ENCODE measurements at regions not wholly inside any gene's neighbourhood (a gene's known extent, or its start where the extent isn't known, plus 50 kb on each side); places are given as distances from the start of the nearest gene placed in this dataset.

- POLR2A ChIA-PET = no interaction called here
- TF ChIP-seq NCOR1 (IDR thresholded peaks at IDR 0.05) (no peak), KDM2B (CRISPR knock-in tag; IDR thresholded peaks at IDR 0.05) (no peak), DPF2 (IDR thresholded peaks at IDR 0.05) (no peak), CTBP1 (IDR thresholded peaks at IDR 0.05; ENCODE audit: borderline replicate concordance) (no peak), HMBOX1 (IDR thresholded peaks at IDR 0.05) (no peak), CREB3 (tag; conservative IDR thresholded peaks at IDR 0.05; ENCODE audit: low read depth) (no peak), EWSR1 (IDR thresholded peaks at IDR 0.05; ENCODE audit: borderline replicate concordance, low read depth, partially characterized antibody) (no peak), ZBTB43 (CRISPR knock-in tag; IDR thresholded peaks at IDR 0.05) (no peak), ZNF77 (CRISPR knock-in tag; IDR thresholded peaks at IDR 0.05) (no peak), ATF6 (CRISPR knock-in tag; IDR thresholded peaks at IDR 0.05) (no peak), HBP1 (CRISPR knock-in tag; IDR thresholded peaks at IDR 0.05) (no peak), ZNF121 (CRISPR knock-in tag; conservative IDR thresholded peaks at IDR 0.05) (no peak), MAFG (tag; conservative IDR thresholded peaks at IDR 0.05) (no peak), ADNP (tag; IDR thresholded peaks at IDR 0.05) (no peak), USF2 (CRISPR knock-in tag; IDR thresholded peaks at IDR 0.05) (no peak), ZNF12 (CRISPR knock-in tag; IDR thresholded peaks at IDR 0.05) (no peak), SUPT5H (IDR thresholded peaks at IDR 0.05) (no peak)
Measured at GRCh38 chr21:14722841-14723483, 176.8 kb upstream of the SAMSN1 start.

More at GRCh38 chr21:14722841-14723483, 176.8 kb upstream of the SAMSN1 start:
- H2AFZ ChIP-seq (ENCODE audit: low read depth, low read length) = no peak overlapping the region
- DNase-seq (ENCODE audit: extremely low read depth in 1 of 4, low spot score in 3 of 4) = no peak
- no peak overlapping the region for H3K4me3 ChIP-seq
- no peaks in the 10 kb centered on the region for H3K9me1 ChIP-seq (ENCODE audit: control insufficient read depth, insufficient read depth, low read length)
- H3K4me1 ChIP-seq (replicated peaks in 1 of 2; ENCODE audit: control insufficient read depth in 2 of 2, insufficient read depth in 2 of 2, low read length in 2 of 2) = peaks cover 0 to 5% of the 10 kb centered on the region in 2 experiments; a peak in 2 of 5 replicates
- WGBS (ENCODE audit: insufficient coverage, low coverage, missing lambda C conversion rate) = 56% methylated on average over 6 of the region's 6 CpGs
- no peak for FAIRE-seq
- H3K27ac ChIP-seq (ENCODE audit: extremely low read depth, low read depth, low read length) = no peak overlapping the region
- no peaks in the 10 kb centered on the region for H3K79me2 ChIP-seq (ENCODE audit: control insufficient read depth, insufficient read depth, low read length)
- no peak overlapping the region for H3K9ac ChIP-seq (ENCODE audit: insufficient read depth in 1 of 2, low read depth in 2 of 2, low read length in 2 of 2)
- no peaks in the 10 kb centered on the region for H3K9me3 ChIP-seq (replicated peaks; ENCODE audit: control insufficient read depth, insufficient read depth, low read depth, low read length)
- no peaks in the 10 kb centered on the region for H3K36me3 ChIP-seq (ENCODE audit: control insufficient read depth, insufficient read depth, low read length)
- intact Hi-C loops (cut with micrococcal nuclease) = no loop called here
- in situ Hi-C loops (cut with MboI) = loop anchor here (10.0 kb wide), 1 partner anchor 1288 kb away; no protein-coding TSS in a partner anchor
- BruUV-seq (replicated peaks) = no TSS peak
- ATAC-seq = no peak
- CTCF ChIA-PET (ENCODE audit: low intra/inter-chr PET ratio) = no interaction called here
- H3K4me2 ChIP-seq (ENCODE audit: insufficient read depth, low read length) = no peak overlapping the region
- H3K27me3 ChIP-seq (ENCODE audit: control insufficient read depth in 2 of 2, insufficient read depth in 2 of 2, low read length in 2 of 2) = no peaks in the 10 kb centered on the region
- no peaks in the 10 kb centered on the region for H4K20me1 ChIP-seq (replicated peaks; ENCODE audit: control insufficient read depth, insufficient read depth, low read length)

All from K562 (cell line).